IPS-20b (cell line): ENCODE measurements at regions not wholly inside any gene's neighbourhood (a gene's known extent, or its start where the extent isn't known, plus 50 kb on each side); places are given as distances from the start of the nearest gene placed in this dataset.
A peak's percentile ranks its signal among the peaks of the same experiment; 100 is the strongest.

Experiments used
- H3K27ac ChIP-seq: one replicate; pipeline ENCODE4 v1.5.1; 2013; ENCODE audit warnings: low read length
- H3K27me3 ChIP-seq: 2 replicates; pipeline ENCODE4 v1.6.1; 2013; ENCODE audit warnings: mild to moderate bottlenecking, low read length, inconsistent platforms; ENCODE audit not compliant: insufficient read depth
- H3K36me3 ChIP-seq: 2 replicates; pipeline ENCODE4 v1.6.1; 2013; ENCODE audit warnings: low read depth, mild to moderate bottlenecking, inconsistent platforms, low read length, moderate library complexity; ENCODE audit not compliant: insufficient read depth
- H3K4me1 ChIP-seq: 2 replicates; pipeline ENCODE4 v1.6.1; 2013; ENCODE audit warnings: mild to moderate bottlenecking, control low read depth, inconsistent platforms, low read length, moderate library complexity; ENCODE audit not compliant: insufficient read depth
- H3K4me3 ChIP-seq: 2 replicates; pipeline ENCODE4 v1.5.1; 2013; ENCODE audit warnings: mild to moderate bottlenecking, low read length, inconsistent platforms
- H3K9ac ChIP-seq: 2 replicates; pipeline ENCODE4 v1.6.1; 2013; ENCODE audit warnings: low read depth, mild to moderate bottlenecking, inconsistent platforms, low read length, moderate library complexity
- H3K9me3 ChIP-seq: 2 replicates; pipeline ENCODE4 v1.6.1; 2013; ENCODE audit warnings: mild to moderate bottlenecking, low read depth, low read length, inconsistent platforms; ENCODE audit not compliant: insufficient read depth

- H3K9me3 ChIP-seq = no peaks in the 10 kb centered on the region
- H3K27ac ChIP-seq = no peak overlapping the region
- peaks cover 74% of the 10 kb centered on the region for H3K27me3 ChIP-seq
- H3K4me3 ChIP-seq = peak overlapping the region; percentile 66
- H3K36me3 ChIP-seq = no peaks in the 10 kb centered on the region
- no peaks in the 10 kb centered on the region for H3K4me1 ChIP-seq
- no peak overlapping the region; the same call in 1 of the 2 replicates for H3K9ac ChIP-seq
Measured at GRCh38 chr6:28803337-28803709, 120.5 kb downstream of the TRIM27 start.

GRCh38 chr6:28807682-28808280 is 116.0 kb downstream of the TRIM27 start:
- Histone ChIP-seq H3K4me1 (peaks cover 4% of the 10 kb centered on the region), H3K27me3 (peaks cover 97% of the 10 kb centered on the region), H3K27ac (no peak overlapping the region), H3K4me3 (peak overlapping the region; percentile 70), H3K9ac (no peak overlapping the region), H3K36me3 (no peaks in the 10 kb centered on the region), H3K9me3 (no peaks in the 10 kb centered on the region)

GRCh38 chr6:28808383-28808782 is 115.4 kb downstream of the TRIM27 start:
- H3K9me3 ChIP-seq = no peaks in the 10 kb centered on the region
- peak overlapping the region; percentile 70 for H3K4me3 ChIP-seq
- H3K9ac ChIP-seq = no peak overlapping the region
- no peak overlapping the region for H3K27ac ChIP-seq
- no peaks in the 10 kb centered on the region for H3K36me3 ChIP-seq
- peaks cover 97% of the 10 kb centered on the region for H3K27me3 ChIP-seq
- peaks cover 4% of the 10 kb centered on the region for H3K4me1 ChIP-seq

- H3K4me3 ChIP-seq = peak overlapping the region; percentile 73
Measured at GRCh38 chr6:28809947-28810658, 113.7 kb downstream of the TRIM27 start.

GRCh38 chr6:28810659-28811053 is 113.1 kb downstream of the TRIM27 start:
- no peaks in the 10 kb centered on the region for H3K36me3 ChIP-seq
- H3K4me1 ChIP-seq = peaks cover 16% of the 10 kb centered on the region
- no peak overlapping the region for H3K27ac ChIP-seq
- peak overlapping the region; percentile 73 for H3K4me3 ChIP-seq
- no peak overlapping the region for H3K9ac ChIP-seq
- no peaks in the 10 kb centered on the region for H3K9me3 ChIP-seq
- peaks cover 100% of the 10 kb centered on the region for H3K27me3 ChIP-seq

More at GRCh38 chr6:28809947-28810658, 113.7 kb downstream of the TRIM27 start:
- Histone ChIP-seq H3K9ac (no peak overlapping the region), H3K36me3 (no peaks in the 10 kb centered on the region), H3K27me3 (peaks cover 97% of the 10 kb centered on the region), H3K27ac (no peak overlapping the region), H3K9me3 (no peaks in the 10 kb centered on the region), H3K4me1 (peaks cover 11% of the 10 kb centered on the region)

- peaks cover 16% of the 10 kb centered on the region for H3K4me1 ChIP-seq
- H3K27me3 ChIP-seq = peaks cover 100% of the 10 kb centered on the region
- no peak overlapping the region for H3K27ac ChIP-seq
- H3K4me3 ChIP-seq = peak overlapping the region; percentile 27; the same call in 1 of the 2 replicates
- no peak overlapping the region for H3K9ac ChIP-seq
- no peaks in the 10 kb centered on the region for H3K9me3 ChIP-seq
- no peaks in the 10 kb centered on the region for H3K36me3 ChIP-seq
Measured at GRCh38 chr6:28811873-28812272, 111.9 kb downstream of the TRIM27 start.

GRCh38 chr6:28812778-28813569 is 110.8 kb downstream of the TRIM27 start:
- Histone ChIP-seq H3K9me3 (no peaks in the 10 kb centered on the region), H3K27me3 (peaks cover 100% of the 10 kb centered on the region), H3K9ac (no peak overlapping the region), H3K36me3 (no peaks in the 10 kb centered on the region), H3K4me1 (peaks cover 16% of the 10 kb centered on the region), H3K27ac (no peak overlapping the region), H3K4me3 (peak overlapping the region; percentile 27; the same call in 1 of the 2 replicates)

GRCh38 chr6:28814032-28814976 is 109.5 kb downstream of the TRIM27 start:
- Histone ChIP-seq H3K4me1 (peaks cover 16% of the 10 kb centered on the region), H3K27ac (no peak overlapping the region), H3K27me3 (peaks cover 100% of the 10 kb centered on the region), H3K9ac (no peak overlapping the region), H3K9me3 (no peaks in the 10 kb centered on the region), H3K36me3 (no peaks in the 10 kb centered on the region), H3K4me3 (peak overlapping the region; percentile 69)

- Histone ChIP-seq H3K27me3 (peaks cover 97% of the 10 kb centered on the region), H3K4me3 (peak overlapping the region; percentile 68), H3K36me3 (no peaks in the 10 kb centered on the region), H3K9me3 (no peaks in the 10 kb centered on the region), H3K9ac (no peak overlapping the region), H3K27ac (no peak overlapping the region), H3K4me1 (peaks cover 12% of the 10 kb centered on the region; the same call in 1 of the 2 replicates)
Measured at GRCh38 chr6:28816339-28816908, 107.4 kb downstream of the TRIM27 start.

- Histone ChIP-seq H3K9me3 (no peaks in the 10 kb centered on the region), H3K9ac (no peak overlapping the region), H3K4me1 (peaks cover 12% of the 10 kb centered on the region; the same call in 1 of the 2 replicates), H3K36me3 (no peaks in the 10 kb centered on the region), H3K27me3 (peaks cover 97% of the 10 kb centered on the region), H3K4me3 (peak overlapping the region; percentile 68), H3K27ac (no peak overlapping the region)
Measured at GRCh38 chr6:28816909-28817807, 106.6 kb downstream of the TRIM27 start.
